ENCODE measurements at regions not wholly inside any gene's neighbourhood (a gene's known extent, or its start where the extent isn't known, plus 50 kb on each side); places are given as distances from the start of the nearest gene placed in this dataset.

- Histone ChIP-seq H3K4me3 (no peak overlapping the region), H3K79me2 (no peaks in the 10 kb centered on the region), H3K4me1 (ENCODE audit: insufficient read depth) (no peaks in the 10 kb centered on the region), H3K4me2 (no peak overlapping the region), H3K27me3 (no peaks in the 10 kb centered on the region), H4K20me1 (ENCODE audit: insufficient read depth, poor library complexity, severe bottlenecking) (no peaks in the 10 kb centered on the region), H3K9me2 (replicated peaks; ENCODE audit: insufficient read depth) (no peaks in the 10 kb centered on the region), H3K9me3 (ENCODE audit: low read depth) (no peaks in the 10 kb centered on the region), H2AFZ (no peak overlapping the region), H3K36me3 (replicated peaks; ENCODE audit: insufficient read depth, low read depth) (no peaks in the 10 kb centered on the region), H3K27ac (no peak overlapping the region)
- TF ChIP-seq EZH2 (IDR thresholded peaks at IDR 0.05; ENCODE audit: borderline replicate concordance): no peak
- no peak for TF ChIP-seq CTCF (IDR thresholded peaks at IDR 0.05; ENCODE audit: poor library complexity)
- no peak for TF ChIP-seq EZH2phosphoT487 (IDR thresholded peaks at IDR 0.05; ENCODE audit: low read depth, severe bottlenecking, unreplicated experiment)
- WGBS (ENCODE audit: low lambda C conversion rate, missing lambda C conversion rate): 94% methylated on average over 3 of the region's 3 CpGs
- DNase-seq (ENCODE audit: low spot score): no peak
These were observed 495.2 kb downstream of the DIRAS2 start for GRCh38 chr9:90147426-90147825.

- no peak for DNase-seq (ENCODE audit: low spot score)
- WGBS (ENCODE audit: low lambda C conversion rate, missing lambda C conversion rate): 69% methylated on average over 2 of the region's 2 CpGs
- Histone ChIP-seq H3K36me3 (replicated peaks; ENCODE audit: insufficient read depth, low read depth) (no peaks in the 10 kb centered on the region), H2AFZ (no peak overlapping the region), H3K4me2 (no peak overlapping the region), H3K4me3 (no peak overlapping the region), H3K9me3 (ENCODE audit: low read depth) (no peaks in the 10 kb centered on the region), H3K27me3 (no peaks in the 10 kb centered on the region), H3K9me2 (replicated peaks; ENCODE audit: insufficient read depth) (no peaks in the 10 kb centered on the region), H4K20me1 (ENCODE audit: insufficient read depth, poor library complexity, severe bottlenecking) (no peaks in the 10 kb centered on the region), H3K4me1 (ENCODE audit: insufficient read depth) (no peaks in the 10 kb centered on the region), H3K79me2 (no peaks in the 10 kb centered on the region), H3K27ac (no peak overlapping the region)
- TF ChIP-seq EZH2 (IDR thresholded peaks at IDR 0.05; ENCODE audit: borderline replicate concordance) (no peak), EZH2phosphoT487 (IDR thresholded peaks at IDR 0.05; ENCODE audit: low read depth, severe bottlenecking, unreplicated experiment) (no peak), CTCF (IDR thresholded peaks at IDR 0.05; ENCODE audit: poor library complexity) (no peak)
These were observed 486.3 kb downstream of the DIRAS2 start for GRCh38 chr9:90156318-90156717.

- no peaks in the 10 kb centered on the region for H3K9me2 ChIP-seq (replicated peaks; ENCODE audit: insufficient read depth)
- no peak overlapping the region for H2AFZ ChIP-seq
- TF ChIP-seq EZH2phosphoT487 (IDR thresholded peaks at IDR 0.05; ENCODE audit: low read depth, severe bottlenecking, unreplicated experiment): no peak
- no peak for TF ChIP-seq CTCF (IDR thresholded peaks at IDR 0.05; ENCODE audit: poor library complexity)
- no peak overlapping the region for H3K27ac ChIP-seq
- no peaks in the 10 kb centered on the region for H3K27me3 ChIP-seq
- 100% methylated on average over 5 of the region's 5 CpGs for WGBS (ENCODE audit: low lambda C conversion rate, missing lambda C conversion rate)
- H3K4me1 ChIP-seq (ENCODE audit: insufficient read depth): peaks cover 7% of the 10 kb centered on the region
- no peaks in the 10 kb centered on the region for H3K36me3 ChIP-seq (replicated peaks; ENCODE audit: insufficient read depth, low read depth)
- no peaks in the 10 kb centered on the region for H3K79me2 ChIP-seq
- no peaks in the 10 kb centered on the region for H3K9me3 ChIP-seq (ENCODE audit: low read depth)
- H3K4me3 ChIP-seq: no peak overlapping the region
- no peaks in the 10 kb centered on the region for H4K20me1 ChIP-seq (ENCODE audit: insufficient read depth, poor library complexity, severe bottlenecking)
- H3K4me2 ChIP-seq: no peak overlapping the region
- DNase-seq (ENCODE audit: low spot score): no peak
These were observed 480.3 kb downstream of the DIRAS2 start for GRCh38 chr9:90162326-90162725.

GRCh38 chr9:90162819-90163218 lies 479.8 kb downstream of the DIRAS2 start:
- TF ChIP-seq EZH2 (IDR thresholded peaks at IDR 0.05; ENCODE audit: borderline replicate concordance) (no peak), EZH2phosphoT487 (IDR thresholded peaks at IDR 0.05; ENCODE audit: low read depth, severe bottlenecking, unreplicated experiment) (no peak), CTCF (IDR thresholded peaks at IDR 0.05; ENCODE audit: poor library complexity) (no peak)
- H3K27me3 ChIP-seq: no peaks in the 10 kb centered on the region
- DNase-seq (ENCODE audit: low spot score): no peak
- H3K9me2 ChIP-seq (replicated peaks; ENCODE audit: insufficient read depth): no peaks in the 10 kb centered on the region
- no peak overlapping the region for H3K4me2 ChIP-seq
- H3K36me3 ChIP-seq (replicated peaks; ENCODE audit: insufficient read depth, low read depth): no peaks in the 10 kb centered on the region
- no peaks in the 10 kb centered on the region for H3K9me3 ChIP-seq (ENCODE audit: low read depth)
- H4K20me1 ChIP-seq (ENCODE audit: insufficient read depth, poor library complexity, severe bottlenecking): no peaks in the 10 kb centered on the region
- H3K27ac ChIP-seq: no peak overlapping the region
- H3K79me2 ChIP-seq: no peaks in the 10 kb centered on the region
- H2AFZ ChIP-seq: no peak overlapping the region
- H3K4me1 ChIP-seq (ENCODE audit: insufficient read depth): peaks cover 7% of the 10 kb centered on the region
- 76% methylated on average over 3 of the region's 3 CpGs for WGBS (ENCODE audit: low lambda C conversion rate, missing lambda C conversion rate)
- no peak overlapping the region for H3K4me3 ChIP-seq

Measured in hepatocyte (in vitro differentiated cells).